ENCODE measurements at regions not wholly inside any gene's neighbourhood (a gene's known extent, or its start where the extent isn't known, plus 50 kb on each side); places are given as distances from the start of the nearest gene placed in this dataset.

GRCh38 chr1:199799116-199799515, 228.4 kb upstream of the NR5A2 start:
- Histone ChIP-seq H3K36me3 (ENCODE audit: insufficient read depth, low read length) (no peaks in the 10 kb centered on the region), H3F3A (ENCODE audit: insufficient read depth, low read length, poor library complexity, severe bottlenecking) (no peaks in the 10 kb centered on the region), H2AFZ (ENCODE audit: low read depth, low read length) (no peak overlapping the region), H3K79me2 (replicated peaks; ENCODE audit: insufficient read depth, low read length) (no peaks in the 10 kb centered on the region), H3K9me3 (ENCODE audit: low read length) (no peaks in the 10 kb centered on the region), H3K9ac (ENCODE audit: low read length) (no peak overlapping the region), H4K20me1 (ENCODE audit: insufficient read depth) (no peaks in the 10 kb centered on the region), H3K27me3 (ENCODE audit: insufficient read depth, low read depth, low read length) (no peaks in the 10 kb centered on the region), H3K27ac (ENCODE audit: low read length) (no peak overlapping the region), H3K9me2 (ENCODE audit: insufficient read depth, low read length) (no peaks in the 10 kb centered on the region), H3K4me2 (ENCODE audit: low read length) (no peak overlapping the region), H3K4me3 (ENCODE audit: low read length) (no peak overlapping the region)
- TF ChIP-seq REST (IDR thresholded peaks at IDR 0.05; ENCODE audit: borderline replicate concordance) (no peak), CTCF (IDR thresholded peaks at IDR 0.05; ENCODE audit: poor library complexity, severe bottlenecking) (no peak)

GRCh38 chr1:199804526-199804925, 223.0 kb upstream of the NR5A2 start:
- Histone ChIP-seq H3K36me3 (ENCODE audit: insufficient read depth, low read length) (no peaks in the 10 kb centered on the region), H3K9ac (ENCODE audit: low read length) (no peak overlapping the region), H3K79me2 (replicated peaks; ENCODE audit: insufficient read depth, low read length) (no peaks in the 10 kb centered on the region), H3K4me2 (ENCODE audit: low read length) (no peak overlapping the region), H3K27ac (ENCODE audit: low read length) (no peak overlapping the region), H3K9me3 (ENCODE audit: low read length) (no peaks in the 10 kb centered on the region), H3K4me3 (ENCODE audit: low read length) (no peak overlapping the region), H4K20me1 (ENCODE audit: insufficient read depth) (no peaks in the 10 kb centered on the region), H3K27me3 (ENCODE audit: insufficient read depth, low read depth, low read length) (no peaks in the 10 kb centered on the region), H3K9me2 (ENCODE audit: insufficient read depth, low read length) (no peaks in the 10 kb centered on the region), H3F3A (ENCODE audit: insufficient read depth, low read length, poor library complexity, severe bottlenecking) (no peaks in the 10 kb centered on the region), H2AFZ (ENCODE audit: low read depth, low read length) (no peak overlapping the region)
- TF ChIP-seq TAF1 (IDR thresholded peaks at IDR 0.05; ENCODE audit: low read depth) (no peak), POLR2AphosphoS5 (IDR thresholded peaks at IDR 0.05) (no peak), MXI1 (conservative IDR thresholded peaks at IDR 0.05; ENCODE audit: poor library complexity, severe bottlenecking) (no peak), CTCF (IDR thresholded peaks at IDR 0.05; ENCODE audit: poor library complexity, severe bottlenecking) (no peak), SMC3 (conservative IDR thresholded peaks at IDR 0.05; ENCODE audit: poor library complexity) (no peak), EP300 (conservative IDR thresholded peaks at IDR 0.05; ENCODE audit: poor library complexity, severe bottlenecking) (no peak), EZH2 (IDR thresholded peaks at IDR 0.05; ENCODE audit: borderline replicate concordance, insufficient read depth, low read length, poor library complexity, severe bottlenecking) (no peak), RAD21 (conservative IDR thresholded peaks at IDR 0.05) (no peak), REST (IDR thresholded peaks at IDR 0.05; ENCODE audit: borderline replicate concordance) (no peak)

Data from neural cell (in vitro differentiated cells).